CD14-positive monocyte (primary cell): ENCODE measurements at regions not wholly inside any gene's neighbourhood (a gene's known extent, or its start where the extent isn't known, plus 50 kb on each side); places are given as distances from the start of the nearest gene placed in this dataset.

Source experiments
- DNase-seq, 3 donors: peaks; one replicate each; pipeline ENCODE4 v3.0.0-alpha.2; 2011 to 2022
- H2AFZ ChIP-seq: 2 replicates; pipeline ENCODE4 v1.6.0; 2012; ENCODE audit warnings: mild to moderate bottlenecking, low read depth, low read length, inconsistent platforms; ENCODE audit not compliant: insufficient read depth, poor library complexity, severe bottlenecking
- H3K27ac ChIP-seq, 2 donors: 1 replicate in 1 of 2; 2 replicates in 1 of 2; pipeline ENCODE4 v1.5.1; 2012 to 2013; ENCODE audit warnings: low read length in 2 of 2, control low read depth in 1 of 2, inconsistent platforms in 1 of 2, low read depth in 1 of 2, mild to moderate bottlenecking in 1 of 2
- H3K27me3 ChIP-seq, 2 donors: one replicate each; pipeline versions ENCODE4 v1.6.0 to v1.6.1; 2011 to 2013; ENCODE audit warnings: low read length in 2 of 2; ENCODE audit not compliant: control insufficient read depth in 2 of 2, insufficient read depth in 2 of 2
- H3K36me3 ChIP-seq, 2 donors: replicated peaks in 1 of 2; 1 replicate in 1 of 2; 2 replicates in 1 of 2; pipeline versions ENCODE4 v1.5.1 to v1.6.1; 2012 to 2013; ENCODE audit warnings: low read length in 2 of 2, control low read depth in 1 of 2, inconsistent platforms in 1 of 2, mild to moderate bottlenecking in 1 of 2; ENCODE audit not compliant: insufficient read depth in 2 of 2, control insufficient read depth in 1 of 2
- H3K4me1 ChIP-seq, 2 donors: 1 replicate in 1 of 2; 2 replicates in 1 of 2; pipeline versions ENCODE4 v1.5.1 to v1.6.1; 2012 to 2013; ENCODE audit warnings: low read length in 2 of 2, control low read depth in 1 of 2, inconsistent platforms in 1 of 2, mild to moderate bottlenecking in 1 of 2, moderate library complexity in 1 of 2; ENCODE audit not compliant: insufficient read depth in 2 of 2, control insufficient read depth in 1 of 2
- H3K4me2 ChIP-seq: replicated peaks from 2 replicates; pipeline ENCODE3; 2012; ENCODE audit warnings: low read length, moderate library complexity, mild to moderate bottlenecking; ENCODE audit not compliant: poor library complexity, severe bottlenecking; ENCODE audit errors: extremely low read depth
- H3K4me3 ChIP-seq, 3 experiments: fragments of 200-600 bp in 1 of 3; sonication (generic) in 1 of 3; replicated peaks in 1 of 3; 1 replicate in 2 of 3; 2 replicates in 1 of 3; pipeline ENCODE4 v1.5.1; 2011 to 2013; ENCODE audit warnings: low read length in 3 of 3, mild to moderate bottlenecking in 3 of 3, control low read depth in 2 of 3, low read depth in 2 of 3, inconsistent platforms in 1 of 3, moderate library complexity in 1 of 3
- H3K79me2 ChIP-seq: 2 replicates; pipeline ENCODE4 v1.6.0; 2012; ENCODE audit warnings: mild to moderate bottlenecking, control low read depth, inconsistent platforms, low read length, moderate library complexity; ENCODE audit not compliant: insufficient read depth
- H3K9ac ChIP-seq: 2 replicates; pipeline ENCODE4 v1.6.0; 2017; ENCODE audit warnings: low read length, mild to moderate bottlenecking; ENCODE audit not compliant: insufficient read depth, poor library complexity, severe bottlenecking
- H3K9me3 ChIP-seq, 2 donors: replicated peaks in 1 of 2; 1 replicate in 1 of 2; 2 replicates in 1 of 2; pipeline versions ENCODE4 v1.5.1 to v1.6.1; 2012 to 2013; ENCODE audit warnings: low read length in 2 of 2, control low read depth in 1 of 2; ENCODE audit not compliant: control insufficient read depth in 1 of 2, insufficient read depth in 1 of 2
- H4K20me1 ChIP-seq: 2 replicates; pipeline ENCODE4 v1.6.0; 2012; ENCODE audit warnings: mild to moderate bottlenecking, low read length, control low read depth, moderate library complexity; ENCODE audit not compliant: insufficient read depth
- H3K27ac Mint-ChIP-seq, 7 donors: one replicate each; pipeline ENCODE4 v1.8.0; 2020; ENCODE audit warnings: mild to moderate bottlenecking in 7 of 7, mixed read lengths in 7 of 7, moderate library complexity in 6 of 7, inconsistent platforms in 2 of 7
- H3K27me3 Mint-ChIP-seq, 3 donors: one replicate each; pipeline ENCODE4 v1.8.0; 2021 to 2022; ENCODE audit warnings: low read depth in 3 of 3, mild to moderate bottlenecking in 3 of 3, mixed read lengths in 3 of 3, moderate library complexity in 3 of 3, inconsistent platforms in 1 of 3
- H3K36me3 Mint-ChIP-seq, 2 donors: one replicate each; pipeline ENCODE4 v1.8.0; 2020; ENCODE audit warnings: mixed read lengths in 2 of 2, inconsistent platforms in 1 of 2, mild to moderate bottlenecking in 1 of 2
- H3K4me1 Mint-ChIP-seq: one replicate; pipeline ENCODE4 v1.8.0; 2020; ENCODE audit warnings: mild to moderate bottlenecking, mixed read lengths
- H3K4me3 Mint-ChIP-seq, 2 donors: one replicate each; pipeline ENCODE4 v1.8.0; 2020; ENCODE audit warnings: mild to moderate bottlenecking in 2 of 2, mixed read lengths in 2 of 2, moderate library complexity in 1 of 2
- H3K9me3 Mint-ChIP-seq, 7 donors: one replicate each; pipeline ENCODE4 v1.8.0; 2020 to 2022; ENCODE audit warnings: mixed read lengths in 7 of 7, mild to moderate bottlenecking in 6 of 7, moderate library complexity in 6 of 7, inconsistent platforms in 2 of 7
- WGBS: methylation state at CpG from one replicate; pipeline ENCODE4 v1.1.5; 2013; ENCODE audit warnings: missing lambda C conversion rate; ENCODE audit not compliant: insufficient coverage; 5-methylcytosine and 5-hydroxymethylcytosine counted together
- intact Hi-C, 2 donors: fragments of 100-400 bp; cut with micrococcal nuclease; formaldehyde crosslinking; loops; one replicate each; pipeline versions ENCODE4 v1.15.0 to v1.15.1; 2023
- TF ChIP-seq, protein P1 (sequence below): fragments of 200-600 bp; IDR thresholded peaks from one replicate; pipeline ENCODE4 v1.8.0; 2022; ENCODE audit warnings: antibody characterized with exemption, mild to moderate bottlenecking

DNA sequence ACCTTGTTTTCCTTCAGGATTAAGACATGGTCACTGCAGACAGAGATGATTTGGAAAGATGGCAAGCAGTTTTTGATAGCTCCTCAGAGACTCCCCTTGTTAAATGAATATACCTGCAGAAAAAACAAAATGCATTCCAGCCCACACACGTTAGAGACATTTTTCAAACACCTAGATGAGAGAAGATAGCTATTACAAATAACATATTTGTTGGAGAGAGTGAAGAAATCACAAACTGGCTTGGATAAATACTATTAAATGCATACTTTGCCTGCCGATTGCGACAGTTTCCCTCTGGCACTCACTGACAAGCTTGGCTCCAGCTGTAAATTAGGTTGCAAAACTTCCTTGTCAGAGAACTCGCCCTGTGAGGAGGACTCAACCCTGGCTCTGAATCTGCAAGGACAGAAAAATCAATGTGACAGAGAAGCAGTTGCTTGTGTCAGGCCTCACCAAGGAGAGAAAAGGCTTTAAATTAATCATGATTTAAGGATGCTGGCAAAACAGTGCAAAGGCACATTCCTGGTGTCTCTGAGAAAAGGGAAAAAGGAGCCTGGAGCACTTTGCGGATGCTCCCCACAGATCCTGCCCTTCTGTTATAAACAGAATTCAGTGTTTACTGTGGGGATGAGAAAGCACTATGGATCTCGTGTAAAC is 423.7 kb upstream of the MARCKS start:
- Mint-ChIP-seq H3K36me3 (no peaks in the 10 kb centered on the region), H3K27me3 (peaks cover 0 to 2% (median 0%) of the 10 kb centered on the region in 3 donors), H3K9me3 (peaks cover 0 to 3% (median 0%) of the 10 kb centered on the region in 7 donors), H3K27ac (peak overlapping the region; percentile 79 to 91 (median 87)), H3K4me3 (peak overlapping the region; percentile 7 to 82), H3K4me1 (peaks cover 30% of the 10 kb centered on the region)
- Histone ChIP-seq H3K36me3 (no peaks in the 10 kb centered on the region), H3K4me3 (peak overlapping the region in 2 of 3 experiments; percentile 22 to 68), H2AFZ (peak overlapping the region; percentile 62), H3K9ac (no peak overlapping the region), H3K4me1 (peaks cover 30 to 31% of the 10 kb centered on the region in 2 donors), H3K79me2 (no peaks in the 10 kb centered on the region), H3K4me2 (peak overlapping the region; percentile 72), H4K20me1 (no peaks in the 10 kb centered on the region), H3K9me3 (no peaks in the 10 kb centered on the region), H3K27me3 (no peaks in the 10 kb centered on the region), H3K27ac (peak overlapping the region; percentile 61 to 81)
- intact Hi-C loops, result loop anchor here in 1 of 2 donors (10.0 kb wide), 1 partner anchor 51 kb away; no protein-coding TSS in a partner anchor
- WGBS, result 3% methylated on average over 3 of the region's 6 CpGs
- DNase-seq, result peak; percentile 61 to 81 (median 70)
- TF ChIP-seq, protein P1, sequence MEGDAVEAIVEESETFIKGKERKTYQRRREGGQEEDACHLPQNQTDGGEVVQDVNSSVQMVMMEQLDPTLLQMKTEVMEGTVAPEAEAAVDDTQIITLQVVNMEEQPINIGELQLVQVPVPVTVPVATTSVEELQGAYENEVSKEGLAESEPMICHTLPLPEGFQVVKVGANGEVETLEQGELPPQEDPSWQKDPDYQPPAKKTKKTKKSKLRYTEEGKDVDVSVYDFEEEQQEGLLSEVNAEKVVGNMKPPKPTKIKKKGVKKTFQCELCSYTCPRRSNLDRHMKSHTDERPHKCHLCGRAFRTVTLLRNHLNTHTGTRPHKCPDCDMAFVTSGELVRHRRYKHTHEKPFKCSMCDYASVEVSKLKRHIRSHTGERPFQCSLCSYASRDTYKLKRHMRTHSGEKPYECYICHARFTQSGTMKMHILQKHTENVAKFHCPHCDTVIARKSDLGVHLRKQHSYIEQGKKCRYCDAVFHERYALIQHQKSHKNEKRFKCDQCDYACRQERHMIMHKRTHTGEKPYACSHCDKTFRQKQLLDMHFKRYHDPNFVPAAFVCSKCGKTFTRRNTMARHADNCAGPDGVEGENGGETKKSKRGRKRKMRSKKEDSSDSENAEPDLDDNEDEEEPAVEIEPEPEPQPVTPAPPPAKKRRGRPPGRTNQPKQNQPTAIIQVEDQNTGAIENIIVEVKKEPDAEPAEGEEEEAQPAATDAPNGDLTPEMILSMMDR, result no peak

DNA sequence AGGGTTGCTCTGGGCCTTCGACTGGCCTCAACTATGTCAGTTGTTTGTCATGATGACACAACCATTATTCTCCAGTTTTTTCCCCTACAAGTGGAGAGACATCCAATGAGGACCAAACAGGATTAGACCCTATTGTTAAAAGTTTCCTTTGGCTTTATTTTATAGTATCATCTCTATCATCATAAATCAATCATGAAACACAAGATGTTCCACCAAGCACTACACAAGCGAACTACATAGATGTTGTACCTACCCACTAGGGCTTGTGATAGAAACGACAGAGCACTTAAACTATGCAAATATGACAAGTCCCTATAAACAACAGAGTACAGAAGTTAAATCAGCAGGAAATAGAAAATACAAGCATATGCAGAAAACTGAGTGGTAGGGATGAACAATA is 422.5 kb upstream of the MARCKS start:
- no peak overlapping the region for H3K4me3 ChIP-seq
- Mint-ChIP-seq H3K27ac (no peak overlapping the region), H3K36me3 (no peaks in the 10 kb centered on the region), H3K4me3 (no peak overlapping the region), H3K4me1 (peaks cover 27% of the 10 kb centered on the region), H3K27me3 (no peaks in the 10 kb centered on the region), H3K9me3 (peaks cover 0 to 3% (median 0%) of the 10 kb centered on the region in 7 donors)
- intact Hi-C loops, result loop anchor here in 1 of 2 donors (10.0 kb wide), 1 partner anchor 50 kb away; no protein-coding TSS in a partner anchor
- TF ChIP-seq, protein P1, result no peak
- H3K36me3 ChIP-seq, result no peaks in the 10 kb centered on the region
- H3K79me2 ChIP-seq, result no peaks in the 10 kb centered on the region
- H3K27me3 ChIP-seq, result no peaks in the 10 kb centered on the region
- no peak for DNase-seq
- H3K27ac ChIP-seq, result no peak overlapping the region
- H3K9me3 ChIP-seq, result no peaks in the 10 kb centered on the region
- H4K20me1 ChIP-seq, result no peaks in the 10 kb centered on the region
- peaks cover 26 to 31% of the 10 kb centered on the region in 2 donors for H3K4me1 ChIP-seq
- 100% methylated on average over 1 of the region's 3 CpGs for WGBS
- no peak overlapping the region for H3K9ac ChIP-seq
- no peak overlapping the region for H3K4me2 ChIP-seq
- H2AFZ ChIP-seq, result no peak overlapping the region
